ENCODE measurements at regions not wholly inside any gene's neighbourhood (a gene's known extent, or its start where the extent isn't known, plus 50 kb on each side); places are given as distances from the start of the nearest gene placed in this dataset.

GRCh38 chr20:51183451-51183850 is 160.5 kb upstream of the KCNG1 start:
- Histone ChIP-seq H4K20me1 (replicated peaks; ENCODE audit: control insufficient read depth, extremely low read depth, insufficient read depth, low read length) (no peaks in the 10 kb centered on the region), H3K9ac (replicated peaks; ENCODE audit: extremely low read depth, insufficient read depth, low read length) (no peak overlapping the region), H3K27me3 (ENCODE audit: control insufficient read depth in 2 of 2, insufficient read depth in 2 of 2, low read length in 2 of 2) (peaks cover 2 to 10% of the 10 kb centered on the region in 2 experiments), H3K36me3 (ENCODE audit: control insufficient read depth in 2 of 2, extremely low read depth in 1 of 2, insufficient read depth in 2 of 2, low read length in 2 of 2) (no peaks in the 10 kb centered on the region), H3K27ac (ENCODE audit: insufficient read depth, low read depth, low read length) (no peak overlapping the region), H2AFZ (ENCODE audit: low read depth, low read length) (no peak overlapping the region), H3K4me2 (ENCODE audit: insufficient read depth, low read length) (no peak overlapping the region), H3K4me3 (replicated peaks in 1 of 3; ENCODE audit: insufficient read depth in 1 of 3, low read depth in 1 of 3, low read length in 3 of 3) (no peak overlapping the region), H3K4me1 (ENCODE audit: control insufficient read depth, extremely low read depth, insufficient read depth, low read length) (no peaks in the 10 kb centered on the region), H3K9me3 (replicated peaks; ENCODE audit: control insufficient read depth, insufficient read depth, low read length) (no peaks in the 10 kb centered on the region), H3K79me2 (ENCODE audit: control insufficient read depth, insufficient read depth, low read length) (no peaks in the 10 kb centered on the region), H3K9me1 (replicated peaks; ENCODE audit: control insufficient read depth, extremely low read depth, insufficient read depth, low read length) (no peaks in the 10 kb centered on the region)
- FAIRE-seq: no peak
- no peak for DNase-seq (ENCODE audit: low read depth, low spot score)
- no TSS peak for BruUV-seq (replicated peaks)
- dilution Hi-C loops (cut with MboI; ENCODE audit: extremely low pct_ligation_motif_present, low sequenced_read_pairs) (no loop called here), intact Hi-C loops (cut with micrococcal nuclease) (no loop called here)
- no peak for TF ChIP-seq MYC (IDR thresholded peaks at IDR 0.05; ENCODE audit: low read depth, low read length)
- TF ChIP-seq POLR2AphosphoS5 (IDR thresholded peaks at IDR 0.05; ENCODE audit: insufficient read depth, low read depth, low read length): no peak
- no peak for TF ChIP-seq POLR2A (IDR thresholded peaks at IDR 0.05; ENCODE audit: low read depth, low read length)
- no peak for TF ChIP-seq JUN (IDR thresholded peaks at IDR 0.05; ENCODE audit: borderline replicate concordance, insufficient read depth, insufficient read length, low read depth)
- TF ChIP-seq MAX (IDR thresholded peaks at IDR 0.05; ENCODE audit: insufficient read depth, insufficient read length): no peak
- CTCF ChIA-PET: interaction anchor here (1.1 to 1.3 kb wide), 2 partner anchors 168 to 196 kb away, joined by 3 to 4 read pairs; no protein-coding TSS in a partner anchor
- POLR2A ChIA-PET: no interaction called here

GRCh38 chr20:51182571-51182970 is 159.7 kb upstream of the KCNG1 start:
- H3K4me1 ChIP-seq (ENCODE audit: control insufficient read depth, extremely low read depth, insufficient read depth, low read length): no peaks in the 10 kb centered on the region
- H3K36me3 ChIP-seq (ENCODE audit: control insufficient read depth in 2 of 2, extremely low read depth in 1 of 2, insufficient read depth in 2 of 2, low read length in 2 of 2): no peaks in the 10 kb centered on the region
- H4K20me1 ChIP-seq (replicated peaks; ENCODE audit: control insufficient read depth, extremely low read depth, insufficient read depth, low read length): no peaks in the 10 kb centered on the region
- no TSS peak for BruUV-seq (replicated peaks)
- TF ChIP-seq FOS (IDR thresholded peaks at IDR 0.05; ENCODE audit: borderline replicate concordance, insufficient read depth, low read length): no peak
- no peak for TF ChIP-seq CTCF (IDR thresholded peaks at IDR 0.05; ENCODE audit: extremely low read depth in 1 of 2, insufficient read depth in 1 of 2, low read depth in 1 of 2, low read length in 2 of 2)
- TF ChIP-seq MYC (IDR thresholded peaks at IDR 0.05; ENCODE audit: low read depth, low read length): no peak
- no peak for TF ChIP-seq EZH2 (IDR thresholded peaks at IDR 0.05; ENCODE audit: borderline replicate concordance, low read depth, low read length, severe bottlenecking)
- no peak for TF ChIP-seq JUN (IDR thresholded peaks at IDR 0.05; ENCODE audit: borderline replicate concordance, insufficient read depth, insufficient read length, low read depth)
- TF ChIP-seq POLR2A (IDR thresholded peaks at IDR 0.05; ENCODE audit: low read depth, low read length): no peak
- no peak for TF ChIP-seq GATA2 (IDR thresholded peaks at IDR 0.05; ENCODE audit: insufficient read depth, insufficient read length, low read depth, low read length)
- no peak for TF ChIP-seq POLR2AphosphoS5 (IDR thresholded peaks at IDR 0.05; ENCODE audit: insufficient read depth, low read depth, low read length)
- TF ChIP-seq MAX (IDR thresholded peaks at IDR 0.05; ENCODE audit: insufficient read depth, insufficient read length): no peak
- POLR2A ChIA-PET: no interaction called here
- H3K4me2 ChIP-seq (ENCODE audit: insufficient read depth, low read length): no peak overlapping the region
- peaks cover 2 to 10% of the 10 kb centered on the region in 2 experiments for H3K27me3 ChIP-seq (ENCODE audit: control insufficient read depth in 2 of 2, insufficient read depth in 2 of 2, low read length in 2 of 2)
- CTCF ChIA-PET: interaction anchor here (1.3 kb wide), 1 partner anchor 167 kb away, joined by 4 read pairs; no protein-coding TSS in a partner anchor
- H2AFZ ChIP-seq (ENCODE audit: low read depth, low read length): no peak overlapping the region
- intact Hi-C loops (cut with micrococcal nuclease) (no loop called here), dilution Hi-C loops (cut with MboI; ENCODE audit: extremely low pct_ligation_motif_present, low sequenced_read_pairs) (no loop called here)
- DNase-seq (ENCODE audit: low read depth, low spot score) (no peak), FAIRE-seq (no peak)
- H3K4me3 ChIP-seq (replicated peaks in 1 of 3; ENCODE audit: insufficient read depth in 1 of 3, low read depth in 1 of 3, low read length in 3 of 3): no peak overlapping the region
- H3K9ac ChIP-seq (replicated peaks; ENCODE audit: extremely low read depth, insufficient read depth, low read length): no peak overlapping the region
- H3K27ac ChIP-seq (ENCODE audit: insufficient read depth, low read depth, low read length): no peak overlapping the region
- no peaks in the 10 kb centered on the region for H3K9me1 ChIP-seq (replicated peaks; ENCODE audit: control insufficient read depth, extremely low read depth, insufficient read depth, low read length)
- H3K79me2 ChIP-seq (ENCODE audit: control insufficient read depth, insufficient read depth, low read length): no peaks in the 10 kb centered on the region
- no peaks in the 10 kb centered on the region for H3K9me3 ChIP-seq (replicated peaks; ENCODE audit: control insufficient read depth, insufficient read depth, low read length)
